GM21717 (cell line): ENCODE measurements at regions not wholly inside any gene's neighbourhood (a gene's known extent, or its start where the extent isn't known, plus 50 kb on each side); places are given as distances from the start of the nearest gene placed in this dataset.
"Not testable (repeated sequence)": the region's sequence is repeated elsewhere in the genome, so short reads cannot be mapped to it uniquely, and the experiment has no call there.

ENCODE experiments used
- ATAC-seq: cut with Tn5 transposase; IDR thresholded peaks from one replicate; pipeline ENCODE4 v1.9.1; 2021; ENCODE audit warnings: mild to moderate bottlenecking, moderate library complexity; ENCODE audit not compliant: unreplicated experiment

DNA sequence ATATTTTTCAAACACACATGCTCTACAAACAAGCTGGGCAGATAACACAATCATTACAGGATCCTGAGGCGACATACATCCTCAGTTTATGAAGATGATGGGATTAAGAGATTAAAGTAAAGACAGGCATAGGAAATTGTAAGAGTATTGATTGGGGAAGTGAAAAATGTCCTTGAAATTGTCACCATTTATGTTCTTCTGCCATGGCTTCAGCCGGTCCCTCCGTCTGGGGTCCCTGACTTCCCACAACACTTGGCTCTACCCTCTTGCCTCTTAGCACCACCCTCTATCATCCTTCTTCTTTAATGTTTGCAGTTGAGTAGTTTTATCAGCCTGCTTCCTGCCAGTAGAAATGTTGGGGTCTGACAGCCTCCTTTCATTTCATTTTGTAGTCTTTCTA is 244.4 kb downstream of the DAD1 start:
- ATAC-seq: no peak

DNA sequence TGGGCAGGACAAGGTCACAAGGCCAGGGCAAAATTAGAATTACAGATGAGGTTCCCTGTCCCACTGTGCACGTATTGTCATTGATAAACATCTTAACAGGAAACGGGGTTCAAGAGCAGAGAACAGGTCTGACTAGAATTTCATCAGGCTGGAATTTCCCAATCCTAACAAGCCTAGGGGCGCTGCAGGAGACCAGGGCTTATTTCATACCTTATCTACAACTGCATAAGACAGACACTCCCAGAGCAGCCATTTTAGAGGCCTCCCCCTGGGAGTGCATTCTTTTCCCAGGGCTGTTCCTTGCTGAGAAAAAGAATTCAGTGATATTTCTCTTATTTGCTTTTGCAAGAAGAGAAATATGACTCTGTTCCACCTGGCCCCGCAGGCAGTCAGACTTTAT is 244.8 kb downstream of the DAD1 start:
- ATAC-seq: not testable (repeated sequence)

DNA sequence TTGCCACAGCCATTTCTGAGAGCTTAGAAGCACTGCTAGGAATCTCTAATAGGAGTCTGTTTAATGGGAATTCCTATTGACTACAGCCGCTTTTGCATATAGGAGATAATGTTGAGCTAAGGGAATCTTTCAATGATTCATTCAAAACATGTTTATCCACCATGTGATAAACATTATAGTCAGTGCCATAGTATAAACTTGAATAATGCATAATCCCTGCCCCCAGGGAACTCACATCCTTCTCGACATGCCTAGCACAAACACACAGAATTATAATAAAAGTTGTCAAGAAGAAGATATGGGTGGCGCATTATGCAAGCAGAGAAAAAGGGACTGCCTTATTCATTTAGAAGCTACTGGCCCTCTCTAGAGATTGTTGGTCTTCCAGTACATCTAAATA is 248.0 kb downstream of the DAD1 start:
- no peak for ATAC-seq

DNA sequence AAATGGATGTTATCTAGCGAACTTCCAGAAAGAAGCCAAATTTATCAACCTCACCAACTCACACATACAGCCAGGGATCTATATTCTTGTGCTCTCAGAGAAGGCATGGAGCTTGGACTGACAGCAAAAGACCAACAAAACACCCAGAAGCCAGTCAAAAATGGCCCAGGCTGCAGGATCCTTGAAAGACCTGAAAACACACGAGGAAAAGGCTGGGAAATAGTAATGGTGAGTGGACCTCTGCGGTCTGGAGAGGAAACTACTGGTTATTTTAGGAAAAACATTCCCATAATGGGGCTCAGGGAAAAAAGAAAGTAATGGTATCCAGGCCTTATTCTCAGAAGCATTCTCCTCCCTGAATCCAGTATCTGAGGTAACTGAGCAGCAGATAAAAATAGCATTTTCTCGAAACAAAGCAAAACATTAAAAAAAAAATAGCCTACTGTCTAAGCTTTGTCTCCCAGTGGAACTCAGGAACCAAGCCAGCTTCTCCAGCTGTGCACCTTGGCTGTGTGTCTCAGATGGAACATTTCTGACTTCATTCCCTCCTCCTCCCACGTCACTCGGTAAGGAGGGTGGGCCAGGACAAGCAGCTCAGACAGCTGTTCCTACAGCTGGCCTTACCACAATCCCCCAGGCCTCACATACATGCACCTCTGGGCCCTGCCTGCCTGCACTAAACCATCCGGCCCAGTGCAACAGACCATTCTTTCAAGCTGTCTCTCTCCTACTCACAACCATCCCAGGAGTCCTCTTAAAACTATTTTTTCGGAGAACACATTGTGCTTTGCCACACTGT is 249.9 kb downstream of the DAD1 start:
- ATAC-seq: no peak

DNA sequence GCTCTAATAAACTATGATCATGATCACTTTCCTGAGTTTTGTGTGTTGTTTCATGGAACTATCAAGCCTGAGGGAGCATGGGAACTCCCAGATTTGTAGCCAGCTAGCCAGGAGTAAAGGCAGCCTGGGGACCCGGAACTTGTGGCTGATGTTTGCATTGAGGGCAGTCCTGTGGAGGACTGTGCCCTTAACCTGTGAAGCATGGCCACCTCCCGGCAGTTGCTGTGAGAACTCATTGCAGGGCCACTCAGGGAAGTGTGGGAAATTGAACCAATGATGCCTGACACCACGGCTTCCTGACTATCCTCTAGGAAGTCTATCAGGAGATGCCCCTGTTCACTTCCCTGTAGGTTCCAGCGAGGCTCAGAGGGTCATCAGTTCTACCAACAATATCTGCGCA is 250.6 kb downstream of the DAD1 start:
- ATAC-seq: no peak

- no peak for ATAC-seq
Observed at GRCh38 chr14:22337938-22338337, 251.1 kb downstream of the DAD1 start.

GRCh38 chr14:22337521-22337920 is 251.5 kb downstream of the DAD1 start:
- ATAC-seq: no peak

GRCh38 chr14:22336031-22336430 is 253.0 kb downstream of the DAD1 start:
- ATAC-seq: no peak

DNA sequence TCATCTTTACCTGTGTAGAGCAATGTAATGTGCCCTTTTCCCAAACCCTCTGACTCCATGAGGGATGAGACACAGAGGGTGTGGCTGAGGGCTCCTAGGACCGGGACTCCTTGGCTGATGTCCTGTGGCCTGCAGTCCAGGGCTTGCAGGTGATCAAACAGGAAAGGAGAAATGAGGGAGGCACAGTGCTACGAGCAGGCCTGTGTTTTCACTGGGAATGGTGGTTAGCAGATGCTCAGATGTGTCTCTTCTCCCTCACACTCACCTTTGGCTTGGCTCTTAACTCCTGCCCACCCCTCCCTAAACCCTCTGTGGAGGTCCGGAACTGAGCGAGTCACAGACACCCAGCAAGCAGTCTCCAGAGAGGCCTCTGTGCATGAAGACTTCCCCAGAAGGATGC is 254.4 kb downstream of the DAD1 start:
- no peak for ATAC-seq

DNA sequence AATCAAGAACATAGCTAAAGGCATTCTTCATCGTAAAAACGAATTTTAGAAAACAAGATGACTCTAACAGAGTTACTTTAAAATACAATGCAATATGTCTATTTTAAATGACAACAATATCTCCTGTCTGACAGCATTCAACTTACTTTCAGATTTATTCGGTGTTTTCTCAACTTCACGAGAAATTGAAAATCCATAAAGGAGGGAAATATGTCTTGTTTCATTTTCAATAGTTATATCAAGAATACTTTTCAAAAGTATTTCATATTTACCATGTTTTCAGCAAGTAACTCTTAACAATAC is 254.8 kb downstream of the DAD1 start:
- ATAC-seq: no peak

DNA sequence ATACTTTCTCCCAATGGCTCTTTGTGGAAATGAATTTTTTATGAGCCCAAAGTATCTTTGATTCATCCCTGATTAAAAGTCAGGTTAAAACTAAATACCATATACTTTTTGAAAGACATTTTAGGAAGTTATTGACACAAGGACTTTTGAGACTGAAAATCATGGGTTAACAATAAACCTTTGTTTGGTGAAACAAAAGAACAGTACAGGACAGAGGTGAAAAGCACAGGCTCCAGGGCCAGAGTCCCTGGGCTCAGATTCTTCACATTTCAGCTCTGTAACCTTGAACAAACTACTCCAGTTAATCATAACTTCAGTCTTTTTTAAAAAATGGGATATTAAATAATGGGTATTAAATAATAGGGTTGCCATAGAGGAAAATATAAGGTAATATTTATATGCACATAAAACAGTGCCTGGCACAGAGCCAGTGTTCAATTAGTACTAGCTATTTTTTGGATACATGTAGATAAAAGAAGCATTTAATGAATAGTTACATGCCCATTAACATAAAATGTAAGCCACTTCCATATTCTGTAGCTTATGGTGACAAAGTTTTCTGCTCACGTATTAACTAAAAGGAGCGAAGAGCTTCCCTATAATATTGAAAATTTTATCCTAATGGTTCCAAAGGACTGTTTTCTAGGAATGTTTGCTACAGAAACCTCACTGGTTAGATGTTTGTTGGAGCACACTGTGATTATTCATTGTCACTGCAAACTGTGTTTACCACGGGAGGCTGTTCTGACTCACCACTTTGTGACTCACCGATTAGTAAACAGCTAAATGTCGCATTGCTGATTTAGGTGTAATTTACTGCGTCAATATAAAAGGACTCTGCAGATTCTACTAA is 255.4 kb downstream of the DAD1 start:
- no peak for ATAC-seq

GRCh38 chr14:22332686-22333421 is 256.2 kb downstream of the DAD1 start:
- ATAC-seq: no peak

GRCh38 chr14:22329371-22329770 is 259.7 kb downstream of the DAD1 start:
- ATAC-seq: no peak

DNA sequence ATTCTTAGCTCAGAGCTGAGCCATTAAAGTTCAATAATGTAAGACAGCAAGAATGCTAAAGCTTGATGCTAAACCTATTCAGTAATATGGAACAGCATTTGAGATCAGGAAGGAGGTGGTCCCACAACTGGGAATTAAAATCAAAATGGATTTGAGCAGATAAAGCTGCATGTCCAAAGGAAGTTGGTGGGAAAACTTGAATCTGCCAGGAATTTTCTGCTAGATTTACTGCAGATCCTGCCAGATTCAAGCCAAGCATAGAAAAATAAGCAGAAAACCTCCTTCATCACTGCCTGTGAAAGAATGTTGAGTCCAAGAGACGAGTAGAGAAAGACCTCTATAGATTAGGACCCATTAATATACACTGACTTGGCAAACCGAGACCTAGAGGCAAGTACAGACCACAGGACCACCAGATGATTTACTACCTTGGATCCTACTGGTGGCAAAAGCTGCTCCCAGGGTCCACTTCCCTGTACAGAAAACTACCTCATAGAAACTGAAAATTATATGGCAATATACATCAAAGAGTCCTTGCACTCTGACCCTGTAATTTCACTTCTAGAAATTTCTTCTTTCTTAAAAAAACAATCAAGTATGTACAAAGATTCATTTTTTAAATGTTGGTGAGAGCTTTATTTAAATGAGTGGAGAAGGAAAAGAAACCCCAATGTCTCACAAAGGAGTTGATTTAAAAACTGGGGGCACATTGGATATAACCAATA is 263.2 kb downstream of the DAD1 start:
- ATAC-seq: no peak

DNA sequence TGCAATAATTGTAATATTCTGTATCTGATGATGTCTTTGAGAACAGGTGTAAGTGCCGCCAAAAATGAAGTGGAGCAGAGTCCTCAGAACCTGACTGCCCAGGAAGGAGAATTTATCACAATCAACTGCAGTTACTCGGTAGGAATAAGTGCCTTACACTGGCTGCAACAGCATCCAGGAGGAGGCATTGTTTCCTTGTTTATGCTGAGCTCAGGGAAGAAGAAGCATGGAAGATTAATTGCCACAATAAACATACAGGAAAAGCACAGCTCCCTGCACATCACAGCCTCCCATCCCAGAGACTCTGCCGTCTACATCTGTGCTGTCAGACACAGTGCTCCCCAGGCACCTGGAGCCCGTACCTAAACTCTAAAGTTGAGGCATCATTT is 268.7 kb downstream of the DAD1 start:
- ATAC-seq: no peak

DNA sequence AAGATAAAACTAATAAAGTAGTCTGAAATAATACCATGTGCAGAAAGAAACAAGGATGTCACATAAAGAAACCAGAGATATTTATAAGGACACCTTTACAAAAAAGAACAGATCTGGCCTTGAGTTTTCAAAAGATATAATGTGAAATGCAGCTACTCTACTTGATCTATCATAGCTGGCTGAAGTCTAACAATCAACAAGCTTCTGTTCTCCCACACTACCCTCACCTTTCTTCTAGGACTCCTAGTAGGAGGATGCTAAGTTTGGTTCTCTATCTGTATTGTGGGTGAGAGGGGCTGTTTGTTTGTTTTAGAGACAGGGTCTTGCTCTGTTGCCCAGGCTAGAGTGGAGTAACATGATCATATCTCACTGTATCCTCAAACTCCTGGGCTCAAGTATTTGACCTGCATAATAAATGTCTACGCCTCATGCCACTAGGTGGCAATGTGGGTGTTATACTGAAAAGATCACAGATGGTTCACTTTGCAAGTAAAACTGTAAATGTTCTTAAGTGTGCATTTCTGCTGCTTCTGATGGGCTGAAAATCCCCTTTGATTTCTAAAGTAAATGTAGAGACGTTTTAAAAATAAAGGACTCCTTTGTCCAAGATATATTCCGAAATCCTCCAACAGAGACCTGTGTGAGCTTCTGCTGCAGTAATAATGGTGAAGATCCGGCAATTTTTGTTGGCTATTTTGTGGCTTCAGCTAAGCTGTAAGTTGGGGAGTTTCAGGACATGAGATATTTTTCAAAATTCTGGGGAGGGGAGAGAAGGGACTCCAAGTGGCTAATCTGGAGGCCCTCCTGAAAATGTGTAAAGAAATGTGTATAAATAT is 269.3 kb downstream of the DAD1 start:
- ATAC-seq: no peak

GRCh38 chr14:22318951-22319350 is 270.1 kb downstream of the DAD1 start:
- no peak for ATAC-seq

GRCh38 chr14:22316473-22316872 is 272.6 kb downstream of the DAD1 start:
- no peak for ATAC-seq

DNA sequence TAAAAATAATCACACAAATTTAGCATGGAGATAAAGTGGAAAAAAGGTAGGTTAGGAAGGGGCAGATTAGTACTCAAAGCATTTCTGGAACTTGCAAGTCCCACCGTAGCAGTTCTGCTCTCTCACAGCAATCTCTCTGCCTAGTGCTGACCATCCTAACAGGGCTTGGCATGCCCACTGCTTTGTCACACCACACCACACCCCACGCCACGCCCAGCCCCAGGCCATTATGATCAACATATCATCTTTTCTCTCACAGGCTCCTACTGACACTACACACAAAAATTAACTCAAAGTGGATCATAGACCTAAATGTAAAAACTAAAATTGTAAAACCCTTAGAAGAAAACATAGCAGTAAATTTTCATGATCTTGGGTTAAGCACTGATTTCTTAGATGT is 273.7 kb downstream of the DAD1 start:
- no peak for ATAC-seq

GRCh38 chr14:22314183-22314820 is 274.7 kb downstream of the DAD1 start:
- no peak for ATAC-seq
